ENCODE measurements at regions not wholly inside any gene's neighbourhood (a gene's known extent, or its start where the extent isn't known, plus 50 kb on each side); places are given as distances from the start of the nearest gene placed in this dataset.

DNA sequence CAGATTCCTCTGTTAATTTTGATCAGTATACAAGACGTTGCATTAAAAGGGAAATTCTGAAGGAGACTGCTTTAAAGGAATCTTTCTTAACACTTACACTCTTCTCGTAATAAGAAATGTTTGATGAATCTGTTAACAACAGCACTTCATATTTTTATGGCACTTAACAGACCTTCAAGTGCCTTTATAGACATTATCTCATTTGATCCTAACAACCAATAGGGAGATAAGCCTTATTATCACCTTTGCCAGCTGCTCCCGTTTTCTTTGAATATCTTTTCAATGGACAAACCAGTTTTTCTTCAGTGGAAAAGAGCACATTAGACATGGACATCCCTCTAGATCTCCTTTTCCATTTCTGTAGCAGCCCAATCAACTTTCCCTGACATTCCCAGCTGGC lies 653.0 kb upstream of the FAM98A start:
- Mint-ChIP-seq H3K36me3 (ENCODE audit: low read depth, unreplicated experiment) (no peaks in the 10 kb centered on the region), H3K4me1 (ENCODE audit: low read depth, unreplicated experiment) (peaks cover 15% of the 10 kb centered on the region), H3K9me3 (ENCODE audit: unreplicated experiment) (no peaks in the 10 kb centered on the region), H3K27ac (ENCODE audit: unreplicated experiment) (no peak overlapping the region), H3K27me3 (ENCODE audit: low read depth, unreplicated experiment) (no peaks in the 10 kb centered on the region), H3K4me3 (ENCODE audit: unreplicated experiment) (no peak overlapping the region)
- H3K27me3 ChIP-seq (ENCODE audit: insufficient read depth, low read length) = no peaks in the 10 kb centered on the region
- H3K79me2 ChIP-seq (ENCODE audit: insufficient read depth, low read length) = no peaks in the 10 kb centered on the region
- H3K4me1 ChIP-seq (ENCODE audit: insufficient read depth, low read length) = no peaks in the 10 kb centered on the region
- H3K4me2 ChIP-seq (ENCODE audit: low read length) = no peak overlapping the region
- H3K9me3 ChIP-seq (ENCODE audit: insufficient read depth, low read depth, low read length) = no peaks in the 10 kb centered on the region
- H3K4me3 ChIP-seq (ENCODE audit: insufficient read depth, low read depth, low read length) = no peak overlapping the region
- no peaks in the 10 kb centered on the region for H4K20me1 ChIP-seq (ENCODE audit: insufficient read depth, low read length)
- FAIRE-seq (no peak), DNase-seq (ENCODE audit: low read depth) (no peak)
- no peak overlapping the region for H2AFZ ChIP-seq (ENCODE audit: low read depth, low read length)
- TF ChIP-seq, protein P1, sequence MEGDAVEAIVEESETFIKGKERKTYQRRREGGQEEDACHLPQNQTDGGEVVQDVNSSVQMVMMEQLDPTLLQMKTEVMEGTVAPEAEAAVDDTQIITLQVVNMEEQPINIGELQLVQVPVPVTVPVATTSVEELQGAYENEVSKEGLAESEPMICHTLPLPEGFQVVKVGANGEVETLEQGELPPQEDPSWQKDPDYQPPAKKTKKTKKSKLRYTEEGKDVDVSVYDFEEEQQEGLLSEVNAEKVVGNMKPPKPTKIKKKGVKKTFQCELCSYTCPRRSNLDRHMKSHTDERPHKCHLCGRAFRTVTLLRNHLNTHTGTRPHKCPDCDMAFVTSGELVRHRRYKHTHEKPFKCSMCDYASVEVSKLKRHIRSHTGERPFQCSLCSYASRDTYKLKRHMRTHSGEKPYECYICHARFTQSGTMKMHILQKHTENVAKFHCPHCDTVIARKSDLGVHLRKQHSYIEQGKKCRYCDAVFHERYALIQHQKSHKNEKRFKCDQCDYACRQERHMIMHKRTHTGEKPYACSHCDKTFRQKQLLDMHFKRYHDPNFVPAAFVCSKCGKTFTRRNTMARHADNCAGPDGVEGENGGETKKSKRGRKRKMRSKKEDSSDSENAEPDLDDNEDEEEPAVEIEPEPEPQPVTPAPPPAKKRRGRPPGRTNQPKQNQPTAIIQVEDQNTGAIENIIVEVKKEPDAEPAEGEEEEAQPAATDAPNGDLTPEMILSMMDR (IDR thresholded peaks at IDR 0.05; ENCODE audit: insufficient read depth, low read depth, low read length) = no peak
- no peak for TF ChIP-seq EZH2 (IDR thresholded peaks at IDR 0.05; ENCODE audit: insufficient read depth, low read length)
- no peak overlapping the region for H3K9ac ChIP-seq (ENCODE audit: low read length)
- H3K27ac ChIP-seq (ENCODE audit: low read depth, low read length) = no peak overlapping the region
- no peaks in the 10 kb centered on the region for H3K36me3 ChIP-seq (ENCODE audit: insufficient read depth, low read length)

DNA sequence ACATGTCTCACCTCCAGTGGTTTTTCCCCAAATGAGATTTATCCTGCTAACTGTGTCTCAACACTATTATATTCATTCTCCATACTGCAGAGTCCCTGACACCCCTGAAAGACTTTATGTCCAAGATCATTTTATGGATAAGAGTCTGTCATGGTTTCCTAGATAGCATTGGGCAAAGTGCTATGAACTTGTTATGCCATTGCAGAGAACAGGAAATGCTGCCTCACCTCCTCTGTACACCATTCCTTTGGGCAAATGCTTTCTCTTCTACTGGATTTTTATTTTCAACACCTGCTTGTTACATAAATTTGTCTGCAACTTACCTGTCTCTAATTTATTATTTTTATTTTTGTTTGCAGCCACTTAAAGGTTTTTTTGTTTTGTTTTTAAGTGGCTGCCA lies 652.5 kb upstream of the FAM98A start:
- DNase-seq (ENCODE audit: low read depth) = no peak
- H3K9ac ChIP-seq (ENCODE audit: low read length) = no peak overlapping the region
- no peaks in the 10 kb centered on the region for H3K27me3 Mint-ChIP-seq (ENCODE audit: low read depth, unreplicated experiment)
- no peak overlapping the region for H2AFZ ChIP-seq (ENCODE audit: low read depth, low read length)
- H3K79me2 ChIP-seq (ENCODE audit: insufficient read depth, low read length) = no peaks in the 10 kb centered on the region
- TF ChIP-seq EZH2 (IDR thresholded peaks at IDR 0.05; ENCODE audit: insufficient read depth, low read length) = no peak
- TF ChIP-seq, protein P1 (IDR thresholded peaks at IDR 0.05; ENCODE audit: insufficient read depth, low read depth, low read length) = no peak
- no peak for FAIRE-seq
- no peaks in the 10 kb centered on the region for H3K36me3 ChIP-seq (ENCODE audit: insufficient read depth, low read length)
- no peaks in the 10 kb centered on the region for H3K9me3 ChIP-seq (ENCODE audit: insufficient read depth, low read depth, low read length)
- H3K27ac ChIP-seq (ENCODE audit: low read depth, low read length) = no peak overlapping the region
- no peak overlapping the region for H3K4me2 ChIP-seq (ENCODE audit: low read length)
- no peaks in the 10 kb centered on the region for H3K36me3 Mint-ChIP-seq (ENCODE audit: low read depth, unreplicated experiment)
- no peaks in the 10 kb centered on the region for H3K9me3 Mint-ChIP-seq (ENCODE audit: unreplicated experiment)
- H3K27ac Mint-ChIP-seq (ENCODE audit: unreplicated experiment) = no peak overlapping the region
- no peak overlapping the region for H3K4me3 ChIP-seq (ENCODE audit: insufficient read depth, low read depth, low read length)
- H3K27me3 ChIP-seq (ENCODE audit: insufficient read depth, low read length) = no peaks in the 10 kb centered on the region
- peaks cover 15% of the 10 kb centered on the region for H3K4me1 Mint-ChIP-seq (ENCODE audit: low read depth, unreplicated experiment)
- H3K4me3 Mint-ChIP-seq (ENCODE audit: unreplicated experiment) = no peak overlapping the region
- H3K4me1 ChIP-seq (ENCODE audit: insufficient read depth, low read length) = no peaks in the 10 kb centered on the region
- no peaks in the 10 kb centered on the region for H4K20me1 ChIP-seq (ENCODE audit: insufficient read depth, low read length)

DNA sequence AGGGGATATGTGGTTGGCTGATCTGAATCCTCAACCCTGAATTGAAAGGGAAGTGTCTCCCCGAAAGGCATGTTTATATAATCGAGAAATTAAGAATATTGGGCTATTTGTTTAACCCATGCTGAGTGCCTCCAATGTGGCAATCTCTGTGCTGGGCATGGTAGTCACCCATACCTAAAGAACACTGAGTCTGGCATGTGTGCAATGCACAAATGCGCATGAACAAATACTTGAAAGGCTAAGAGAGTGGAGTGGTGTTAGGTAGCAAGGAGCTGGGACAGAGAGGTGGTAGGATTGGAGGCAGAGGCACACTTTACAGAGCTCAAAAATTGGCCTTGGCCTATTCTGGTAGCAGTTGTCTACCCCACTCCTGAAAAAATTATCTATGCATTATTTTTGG lies 645.1 kb upstream of the FAM98A start:
- H3K9me3 Mint-ChIP-seq (ENCODE audit: unreplicated experiment) = no peaks in the 10 kb centered on the region
- H3K36me3 Mint-ChIP-seq (ENCODE audit: low read depth, unreplicated experiment) = no peaks in the 10 kb centered on the region
- Histone ChIP-seq H3K27ac (ENCODE audit: low read depth, low read length) (no peak overlapping the region), H2AFZ (ENCODE audit: low read depth, low read length) (no peak overlapping the region), H3K27me3 (ENCODE audit: insufficient read depth, low read length) (no peaks in the 10 kb centered on the region), H3K9me3 (ENCODE audit: insufficient read depth, low read depth, low read length) (no peaks in the 10 kb centered on the region), H4K20me1 (ENCODE audit: insufficient read depth, low read length) (no peaks in the 10 kb centered on the region), H3K4me1 (ENCODE audit: insufficient read depth, low read length) (no peaks in the 10 kb centered on the region), H3K79me2 (ENCODE audit: insufficient read depth, low read length) (no peaks in the 10 kb centered on the region), H3K9ac (ENCODE audit: low read length) (no peak overlapping the region), H3K4me2 (ENCODE audit: low read length) (no peak overlapping the region), H3K4me3 (ENCODE audit: insufficient read depth, low read depth, low read length) (no peak overlapping the region), H3K36me3 (ENCODE audit: insufficient read depth, low read length) (no peaks in the 10 kb centered on the region)
- no peak overlapping the region for H3K27ac Mint-ChIP-seq (ENCODE audit: unreplicated experiment)
- no peak overlapping the region for H3K4me3 Mint-ChIP-seq (ENCODE audit: unreplicated experiment)
- peaks cover 4% of the 10 kb centered on the region for H3K4me1 Mint-ChIP-seq (ENCODE audit: low read depth, unreplicated experiment)
- TF ChIP-seq, protein P1 (IDR thresholded peaks at IDR 0.05; ENCODE audit: insufficient read depth, low read depth, low read length) = no peak
- TF ChIP-seq EZH2 (IDR thresholded peaks at IDR 0.05; ENCODE audit: insufficient read depth, low read length) = no peak
- no peaks in the 10 kb centered on the region for H3K27me3 Mint-ChIP-seq (ENCODE audit: low read depth, unreplicated experiment)
- DNase-seq (ENCODE audit: low read depth) = no peak
- no peak for FAIRE-seq
